NB4 (cell line): ENCODE measurements at regions not wholly inside any gene's neighbourhood (a gene's known extent, or its start where the extent isn't known, plus 50 kb on each side); places are given as distances from the start of the nearest gene placed in this dataset.

Experiments
- CTCF ChIP-seq: IDR thresholded peaks from one replicate; pipeline ENCODE4 v1.5.1; 2012; ENCODE audit warnings: low read depth, low read length
- MAX ChIP-seq: IDR thresholded peaks from 2 replicates; pipeline ENCODE4 v1.6.1; 2011; ENCODE audit warnings: low read depth, low read length
- MYC ChIP-seq: IDR thresholded peaks from 2 replicates; pipeline ENCODE4 v1.6.1; 2011; ENCODE audit warnings: low read depth, low read length
- POLR2A ChIP-seq: IDR thresholded peaks from 2 replicates; pipeline ENCODE4 v1.6.1; 2011; ENCODE audit warnings: mild to moderate bottlenecking; ENCODE audit not compliant: insufficient read length; ENCODE audit errors: extremely low read depth

- no peak for TF ChIP-seq POLR2A
- no peak for TF ChIP-seq CTCF
- TF ChIP-seq MYC, result no peak
- no peak for TF ChIP-seq MAX
Observed at GRCh38 chr4:116183241-116183640, 902.1 kb downstream of the TRAM1L1 start.
